Tibial nerve (tissue), 4 donors: ENCODE measurements at regions not wholly inside any gene's neighbourhood (a gene's known extent, or its start where the extent isn't known, plus 50 kb on each side); places are given as distances from the start of the nearest gene placed in this dataset.

Experiments
- DNase-seq, 2 donors: peaks; one replicate each; pipeline ENCODE4 v3.0.0-alpha.2; 2019; ENCODE audit warnings: low spot score in 2 of 2
- H3K27ac ChIP-seq, 4 donors: fragments of 200-600 bp; sonication (generic) in 3 of 4; one replicate each; pipeline ENCODE4 v1.5.1; 2017 to 2019; ENCODE audit warnings: mild to moderate bottlenecking in 1 of 4
- H3K27me3 ChIP-seq, 2 donors: fragments of 200-600 bp; sonication (generic) in 1 of 2; one replicate each; pipeline versions ENCODE4 v1.5.1 to v1.6.0; 2017 to 2019
- H3K36me3 ChIP-seq, 3 donors: fragments of 200-600 bp; sonication (generic); one replicate each; pipeline ENCODE4 v1.5.1; 2018 to 2019
- H3K4me1 ChIP-seq, 4 donors: fragments of 200-600 bp; sonication (generic) in 3 of 4; one replicate each; pipeline ENCODE4 v1.5.1; 2017 to 2019
- H3K4me3 ChIP-seq, 4 donors: fragments of 200-600 bp; sonication (generic) in 3 of 4; one replicate each; pipeline ENCODE4 v1.5.1; 2017 to 2019; ENCODE audit warnings: mild to moderate bottlenecking in 1 of 4, moderate library complexity in 1 of 4
- H3K9me3 ChIP-seq, 4 donors: fragments of 200-600 bp; sonication (generic) in 3 of 4; one replicate each; pipeline ENCODE4 v1.5.1; 2017 to 2019
- CTCF ChIP-seq, 5 experiments: fragments of 200-600 bp in 3 of 5; fragments of 450-650 bp in 2 of 5; sonication (generic) in 3 of 5; IDR thresholded peaks; one replicate each; pipeline ENCODE4 v1.5.1; 2016 to 2019; ENCODE audit warnings: antibody characterized with exemption in 5 of 5, mild to moderate bottlenecking in 3 of 5, moderate library complexity in 2 of 5
- EP300 ChIP-seq, 2 donors: sonication (generic); formaldehyde crosslinking; IDR thresholded peaks; one replicate each; pipeline ENCODE4 v1.6.1; 2017; ENCODE audit warnings: antibody characterized with exemption in 2 of 2, mild to moderate bottlenecking in 1 of 2
- POLR2A ChIP-seq, 2 donors: fragments of 450-650 bp; IDR thresholded peaks; one replicate each; pipeline ENCODE4 v1.6.1; 2017; ENCODE audit warnings: antibody characterized with exemption in 2 of 2, mild to moderate bottlenecking in 2 of 2, moderate library complexity in 2 of 2
- WGBS, 2 donors: methylation state at CpG; one replicate each; pipeline ENCODE4 v1.1.5; 2018; 5-methylcytosine and 5-hydroxymethylcytosine counted together

DNA sequence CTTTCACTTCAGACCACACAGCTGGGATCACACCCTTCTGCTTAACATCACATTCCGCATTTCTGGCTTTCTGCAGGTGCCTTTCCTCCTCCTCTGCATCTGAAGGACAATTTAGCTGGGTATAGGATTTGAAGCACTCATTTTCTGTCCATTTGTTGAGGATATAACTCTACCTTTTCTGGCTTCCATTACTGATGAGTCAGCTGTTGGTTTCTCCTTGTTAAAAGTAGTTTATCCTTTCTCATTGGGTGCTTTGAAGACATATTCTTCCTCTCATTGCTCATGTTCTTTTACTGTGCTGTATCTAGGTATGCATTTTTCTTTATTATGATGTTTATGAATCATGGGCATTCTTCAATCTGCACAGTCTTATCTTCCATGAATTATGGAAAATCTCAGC lies 199.3 kb upstream of the SOX1 start:
- Histone ChIP-seq H3K4me3 (no peak overlapping the region), H3K9me3 (peaks cover 0 to 14% (median 0%) of the 10 kb centered on the region in 4 donors), H3K4me1 (peaks cover 0 to 3% (median 0%) of the 10 kb centered on the region in 4 donors), H3K27ac (no peak overlapping the region), H3K27me3 (no peaks in the 10 kb centered on the region), H3K36me3 (no peaks in the 10 kb centered on the region)
- no peak for DNase-seq
- WGBS, 2 donors: 78 to 85% methylated on average over 1 of the region's 1 CpG
- TF ChIP-seq CTCF (IDR thresholded peaks at IDR 0.05) (no peak), POLR2A (IDR thresholded peaks at IDR 0.05) (no peak), EP300 (IDR thresholded peaks at IDR 0.05) (no peak)

- H3K4me1 ChIP-seq: peaks cover 0 to 3% (median 0%) of the 10 kb centered on the region in 4 donors
- peaks cover 0 to 14% (median 0%) of the 10 kb centered on the region in 4 donors for H3K9me3 ChIP-seq
- DNase-seq: no peak
- H3K27me3 ChIP-seq: no peaks in the 10 kb centered on the region
- WGBS, 2 donors: 88 to 91% methylated on average over 3 of the region's 3 CpGs
- H3K27ac ChIP-seq: no peak overlapping the region
- H3K36me3 ChIP-seq: no peaks in the 10 kb centered on the region
- no peak overlapping the region for H3K4me3 ChIP-seq
- TF ChIP-seq EP300 (IDR thresholded peaks at IDR 0.05) (no peak), POLR2A (IDR thresholded peaks at IDR 0.05) (no peak), CTCF (IDR thresholded peaks at IDR 0.05) (no peak)
These were observed 198.2 kb upstream of the SOX1 start for GRCh38 chr13:111868716-111869115.

DNA sequence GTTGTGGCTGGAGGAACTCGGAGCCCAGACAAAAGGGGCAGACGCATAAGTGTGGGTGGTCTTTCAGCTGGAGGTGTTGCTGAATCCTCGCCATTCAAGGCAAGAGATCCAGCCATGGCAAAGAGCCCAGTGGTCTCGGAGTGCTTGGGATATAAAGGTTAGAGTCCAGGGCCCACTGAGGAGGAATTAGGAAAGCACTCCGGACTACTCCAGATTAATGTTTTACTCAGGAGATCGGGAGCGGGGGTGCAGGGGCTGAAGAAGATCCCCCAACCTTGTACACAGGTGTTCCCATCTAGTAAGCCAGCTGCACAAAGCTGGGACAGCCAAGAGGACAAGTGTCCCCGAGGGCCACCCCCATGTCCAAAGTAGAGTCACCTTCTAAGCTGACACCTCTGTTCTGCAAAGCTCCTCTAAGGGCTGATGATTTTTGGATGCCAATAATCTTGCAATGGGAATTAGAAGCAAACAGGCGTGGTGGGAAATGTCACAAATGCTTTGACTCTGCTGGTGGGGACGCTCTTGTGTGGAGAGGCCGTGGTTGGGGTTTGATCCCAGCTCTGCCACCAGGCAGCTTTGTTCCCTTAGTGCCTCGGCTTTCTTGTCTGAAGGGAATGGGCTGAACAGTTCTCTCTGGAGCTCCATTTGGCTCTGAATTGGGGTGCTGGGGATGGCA lies 194.3 kb upstream of the SOX1 start:
- Histone ChIP-seq H3K9me3 (peaks cover 0 to 5% (median 0%) of the 10 kb centered on the region in 4 donors), H3K4me1 (peaks cover 0 to 3% (median 0%) of the 10 kb centered on the region in 4 donors), H3K4me3 (no peak overlapping the region), H3K27ac (no peak overlapping the region), H3K36me3 (no peaks in the 10 kb centered on the region), H3K27me3 (no peaks in the 10 kb centered on the region)
- WGBS, 2 donors: 86 to 89% methylated on average over 12 of the region's 12 CpGs
- no peak for DNase-seq
- no peak for TF ChIP-seq POLR2A (IDR thresholded peaks at IDR 0.05)
- TF ChIP-seq EP300 (IDR thresholded peaks at IDR 0.05): no peak
- no peak for TF ChIP-seq CTCF (IDR thresholded peaks at IDR 0.05)

- no peaks in the 10 kb centered on the region for H3K27me3 ChIP-seq
- H3K4me3 ChIP-seq: no peak overlapping the region
- DNase-seq: no peak
- no peak overlapping the region for H3K27ac ChIP-seq
- no peak for TF ChIP-seq POLR2A (IDR thresholded peaks at IDR 0.05)
- no peak for TF ChIP-seq EP300 (IDR thresholded peaks at IDR 0.05)
- TF ChIP-seq CTCF (IDR thresholded peaks at IDR 0.05): no peak
- H3K4me1 ChIP-seq: peaks cover 0 to 3% (median 0%) of the 10 kb centered on the region in 4 donors
- WGBS, 2 donors: 84 to 94% methylated on average over 8 of the region's 8 CpGs
- H3K9me3 ChIP-seq: no peaks in the 10 kb centered on the region
- no peaks in the 10 kb centered on the region for H3K36me3 ChIP-seq
These were observed 193.2 kb upstream of the SOX1 start for GRCh38 chr13:111873676-111874178.

GRCh38 chr13:111874981-111875380 lies 192.0 kb upstream of the SOX1 start:
- H3K4me1 ChIP-seq: peaks cover 0 to 3% (median 0%) of the 10 kb centered on the region in 4 donors
- H3K27me3 ChIP-seq: no peaks in the 10 kb centered on the region
- WGBS, 2 donors: 91 to 95% methylated on average over 13 of the region's 13 CpGs

More at GRCh38 chr13:111874981-111875380, 192.0 kb upstream of the SOX1 start:
- no peak for DNase-seq
- no peak for TF ChIP-seq EP300 (IDR thresholded peaks at IDR 0.05)
- TF ChIP-seq POLR2A (IDR thresholded peaks at IDR 0.05): no peak
- no peak for TF ChIP-seq CTCF (IDR thresholded peaks at IDR 0.05)
- Histone ChIP-seq H3K27ac (no peak overlapping the region), H3K9me3 (no peaks in the 10 kb centered on the region), H3K36me3 (no peaks in the 10 kb centered on the region), H3K4me3 (no peak overlapping the region)
